Lung (tissue), 11 donors: ENCODE measurements at regions not wholly inside any gene's neighbourhood (a gene's known extent, or its start where the extent isn't known, plus 50 kb on each side); places are given as distances from the start of the nearest gene placed in this dataset.

Source experiments
- ATAC-seq: fragments of 200-7000 bp; cut with Tn5 transposase; one replicate; pipeline ENCODE4 v1.9.1; 2020; ENCODE audit warnings: moderate number of reproducible peaks; ENCODE audit not compliant: insufficient read depth, low FRiP score
- DNase-seq, 3 donors: peaks; one replicate each; pipeline ENCODE4 v3.0.0-alpha.2; 2013 to 2017
- H3K27ac ChIP-seq, 2 donors: one replicate each; pipeline ENCODE4 v1.5.1; 2013; ENCODE audit warnings: mild to moderate bottlenecking in 2 of 2, moderate library complexity in 2 of 2, control low read depth in 1 of 2, inconsistent platforms in 1 of 2, low read depth in 1 of 2, low read length in 1 of 2
- H3K27me3 ChIP-seq, 3 donors: one replicate each; pipeline ENCODE4 v1.5.1; 2013; ENCODE audit warnings: low read length in 2 of 3; ENCODE audit not compliant: control insufficient read depth in 3 of 3, insufficient read depth in 3 of 3
- H3K36me3 ChIP-seq, 4 donors: one replicate each; pipeline ENCODE4 v1.5.1; 2013; ENCODE audit warnings: low read length in 4 of 4, mild to moderate bottlenecking in 1 of 4, moderate library complexity in 1 of 4; ENCODE audit not compliant: control insufficient read depth in 4 of 4, insufficient read depth in 4 of 4
- H3K4me1 ChIP-seq, 5 donors: one replicate each; pipeline ENCODE4 v1.5.1; 2013; ENCODE audit warnings: low read length in 5 of 5, mild to moderate bottlenecking in 2 of 5, moderate library complexity in 1 of 5; ENCODE audit not compliant: control insufficient read depth in 5 of 5, insufficient read depth in 5 of 5
- H3K4me3 ChIP-seq: one replicate; pipeline ENCODE4 v1.5.1; 2013; ENCODE audit warnings: mild to moderate bottlenecking, control low read depth, moderate library complexity
- H3K9ac ChIP-seq, 2 donors: one replicate each; pipeline ENCODE4 v1.5.1; 2013; ENCODE audit warnings: low read length in 2 of 2, control low read depth in 1 of 2; ENCODE audit not compliant: insufficient read depth in 1 of 2
- H3K9me3 ChIP-seq, 4 donors: one replicate each; pipeline ENCODE4 v1.5.1; 2013; ENCODE audit warnings: low read length in 3 of 4, mild to moderate bottlenecking in 1 of 4, moderate library complexity in 1 of 4; ENCODE audit not compliant: control insufficient read depth in 4 of 4, insufficient read depth in 3 of 4
- CTCF ChIP-seq: IDR thresholded peaks from 2 replicates; pipeline ENCODE4 v1.5.1; 2012; ENCODE audit warnings: mild to moderate bottlenecking; ENCODE audit errors: control extremely low read depth, extremely low read depth
- WGBS, 2 donors: extraction: QIAGEN DNeasy Blood & Tissue Kit; methylation state at CpG; one replicate each; pipeline ENCODE4 v1.1.7; 2013; 5-methylcytosine and 5-hydroxymethylcytosine counted together
- donor health status: control.
- donor health status: control.
- donor health status: Bipolar disorder and iron deficiency.
- donor health status: healthy.
- donor health status: DM: yes; HTN: yes; CAD: no.

- ATAC-seq (no peak), DNase-seq (no peak)
- H3K27me3 ChIP-seq, result peaks cover 0 to 3% (median 0%) of the 10 kb centered on the region in 3 donors
- no peak overlapping the region for H3K27ac ChIP-seq
- H3K4me1 ChIP-seq, result peaks cover 0 to 1% (median 0%) of the 10 kb centered on the region in 5 donors
- H3K4me3 ChIP-seq, result no peak overlapping the region
- H3K36me3 ChIP-seq, result no peaks in the 10 kb centered on the region
- no peaks in the 10 kb centered on the region for H3K9me3 ChIP-seq
- no peak overlapping the region for H3K9ac ChIP-seq
- no peak for TF ChIP-seq CTCF
These were observed 364.0 kb downstream of the REEP3 start for GRCh38 chr10:63885156-63885555.

GRCh38 chr10:63886281-63887022, 365.3 kb downstream of the REEP3 start:
- Histone ChIP-seq H3K4me1 (peaks cover 0 to 1% (median 0%) of the 10 kb centered on the region in 5 donors), H3K9ac (no peak overlapping the region), H3K27ac (no peak overlapping the region), H3K36me3 (no peaks in the 10 kb centered on the region), H3K4me3 (no peak overlapping the region), H3K27me3 (peaks cover 0 to 3% (median 0%) of the 10 kb centered on the region in 3 donors), H3K9me3 (no peaks in the 10 kb centered on the region)
- TF ChIP-seq CTCF, result no peak
- ATAC-seq, result no peak
- 84 to 92% methylated on average over 4 of the region's 4 CpGs for WGBS, 2 donors
- DNase-seq, result no peak

DNA sequence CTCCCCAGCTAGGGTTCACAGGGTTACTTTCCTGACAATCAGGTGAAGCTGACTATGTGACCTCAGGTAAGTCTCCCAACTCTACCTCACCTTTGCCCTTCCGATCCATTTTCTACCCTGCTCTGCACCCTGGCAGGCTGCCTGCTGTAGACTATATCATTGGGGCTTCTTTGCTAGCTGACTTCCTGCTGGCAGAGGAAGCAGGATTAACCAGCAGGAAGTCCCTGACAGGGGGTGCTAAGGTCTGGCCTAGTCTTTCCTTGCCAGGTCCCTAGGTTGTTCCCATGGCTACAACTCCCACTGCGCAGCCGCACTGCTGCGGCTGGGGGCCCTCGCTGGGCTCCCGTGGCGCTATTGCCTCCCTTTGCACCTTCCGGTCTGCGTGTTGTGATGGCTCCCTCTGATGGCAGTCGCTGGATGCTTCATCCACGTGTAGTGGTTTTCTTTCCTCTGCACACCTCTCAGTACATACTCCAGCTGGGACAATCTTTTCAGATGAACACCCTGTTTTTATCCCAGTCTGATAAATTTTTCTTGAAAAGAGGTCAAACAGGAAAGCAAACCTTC, 365.9 kb downstream of the REEP3 start:
- Histone ChIP-seq H3K9ac (no peak overlapping the region), H3K27ac (no peak overlapping the region), H3K4me3 (no peak overlapping the region), H3K9me3 (no peaks in the 10 kb centered on the region), H3K4me1 (peaks cover 0 to 1% (median 0%) of the 10 kb centered on the region in 5 donors), H3K27me3 (no peaks in the 10 kb centered on the region), H3K36me3 (no peaks in the 10 kb centered on the region)
- no peak for TF ChIP-seq CTCF
- DNase-seq (no peak), ATAC-seq (no peak)
- 80 to 82% methylated on average over 11 of the region's 11 CpGs for WGBS, 2 donors
